ENCODE measurements at regions not wholly inside any gene's neighbourhood (a gene's known extent, or its start where the extent isn't known, plus 50 kb on each side); places are given as distances from the start of the nearest gene placed in this dataset.

DNA sequence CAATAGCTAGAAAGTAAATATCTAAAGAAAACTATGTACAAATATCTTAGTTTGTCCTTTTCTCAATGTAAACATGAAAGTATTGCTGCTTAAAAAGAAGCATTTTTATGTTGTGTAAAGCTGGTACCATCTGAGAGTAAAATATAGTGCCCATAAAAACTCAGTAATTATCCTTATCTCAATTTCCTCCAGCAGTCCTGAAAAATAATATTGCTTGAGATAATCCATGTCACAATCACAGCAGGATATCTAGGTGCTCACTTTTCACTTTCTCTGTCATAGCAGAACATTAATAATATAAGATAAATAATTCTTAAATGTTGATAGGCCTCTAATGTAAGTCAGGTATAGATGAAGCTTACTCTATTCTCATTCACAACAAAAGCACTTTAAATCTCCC, 285.5 kb downstream of the ZBBX start:
- intact Hi-C loops (cut with DNase I) = no loop called here
- H3K9me3 ChIP-seq = no peaks in the 10 kb centered on the region

DNA sequence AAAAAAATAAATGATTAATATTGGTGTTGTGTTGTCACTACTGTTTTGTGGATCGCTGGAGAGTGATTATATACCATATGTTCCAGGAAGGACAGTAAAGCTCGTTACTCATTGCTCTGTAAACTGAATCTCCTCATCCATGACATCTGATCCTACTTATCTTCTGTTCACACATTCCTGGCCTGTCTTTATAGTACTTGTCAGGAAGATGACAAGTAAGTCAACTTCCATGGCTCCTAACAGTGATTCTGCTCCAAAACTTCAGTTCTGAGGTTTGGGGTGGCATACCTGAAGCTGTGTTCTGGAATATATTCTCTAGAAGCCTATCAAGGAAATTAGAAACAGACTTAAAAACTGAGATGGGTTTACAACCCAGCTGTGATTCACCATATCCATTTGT, 288.9 kb downstream of the ZBBX start:
- intact Hi-C loops (cut with DNase I) = no loop called here
- no peaks in the 10 kb centered on the region for H3K4me1 ChIP-seq
- no peaks in the 10 kb centered on the region for H3K36me3 ChIP-seq
- H3K27me3 ChIP-seq = no peaks in the 10 kb centered on the region
- H3K9me3 ChIP-seq = no peaks in the 10 kb centered on the region
- DNase-seq = no peak
- no peak overlapping the region for H3K27ac ChIP-seq
- no peak overlapping the region for H3K4me3 ChIP-seq
- H3K9ac ChIP-seq (ENCODE audit: low read depth in 2 of 2, low read length in 2 of 2) = no peak overlapping the region
- TF ChIP-seq, protein P1, sequence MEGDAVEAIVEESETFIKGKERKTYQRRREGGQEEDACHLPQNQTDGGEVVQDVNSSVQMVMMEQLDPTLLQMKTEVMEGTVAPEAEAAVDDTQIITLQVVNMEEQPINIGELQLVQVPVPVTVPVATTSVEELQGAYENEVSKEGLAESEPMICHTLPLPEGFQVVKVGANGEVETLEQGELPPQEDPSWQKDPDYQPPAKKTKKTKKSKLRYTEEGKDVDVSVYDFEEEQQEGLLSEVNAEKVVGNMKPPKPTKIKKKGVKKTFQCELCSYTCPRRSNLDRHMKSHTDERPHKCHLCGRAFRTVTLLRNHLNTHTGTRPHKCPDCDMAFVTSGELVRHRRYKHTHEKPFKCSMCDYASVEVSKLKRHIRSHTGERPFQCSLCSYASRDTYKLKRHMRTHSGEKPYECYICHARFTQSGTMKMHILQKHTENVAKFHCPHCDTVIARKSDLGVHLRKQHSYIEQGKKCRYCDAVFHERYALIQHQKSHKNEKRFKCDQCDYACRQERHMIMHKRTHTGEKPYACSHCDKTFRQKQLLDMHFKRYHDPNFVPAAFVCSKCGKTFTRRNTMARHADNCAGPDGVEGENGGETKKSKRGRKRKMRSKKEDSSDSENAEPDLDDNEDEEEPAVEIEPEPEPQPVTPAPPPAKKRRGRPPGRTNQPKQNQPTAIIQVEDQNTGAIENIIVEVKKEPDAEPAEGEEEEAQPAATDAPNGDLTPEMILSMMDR (IDR thresholded peaks at IDR 0.05) = no peak

More for the DNA sequence above, 285.5 kb downstream of the ZBBX start:
- Histone ChIP-seq H3K27ac (no peak overlapping the region), H3K9ac (ENCODE audit: low read depth in 2 of 2, low read length in 2 of 2) (no peak overlapping the region), H3K36me3 (no peaks in the 10 kb centered on the region), H3K4me3 (no peak overlapping the region), H3K4me1 (no peaks in the 10 kb centered on the region), H3K27me3 (no peaks in the 10 kb centered on the region)
- TF ChIP-seq, protein P1 (IDR thresholded peaks at IDR 0.05) = no peak
- DNase-seq = no peak

DNA sequence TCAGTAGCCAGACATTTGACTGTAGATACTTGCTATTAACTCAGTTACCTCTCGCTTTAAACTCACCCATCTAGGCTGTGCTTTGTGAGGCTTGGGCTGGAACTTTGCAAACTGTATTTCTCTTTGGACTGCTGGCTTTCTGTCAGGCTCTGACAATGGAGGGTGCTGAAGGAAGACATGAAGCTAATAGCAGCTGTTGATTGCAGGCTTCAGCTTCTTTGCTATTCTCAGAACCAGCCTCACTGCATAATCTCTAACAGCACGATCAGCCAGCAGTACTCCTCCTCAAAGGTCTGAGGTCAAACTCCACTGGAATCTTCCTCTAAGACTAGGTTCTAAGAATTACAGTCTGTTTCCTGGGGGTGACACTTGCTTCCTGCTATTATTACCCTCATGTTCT, 295.6 kb downstream of the ZBBX start:
- H3K36me3 ChIP-seq = no peaks in the 10 kb centered on the region
- H3K27me3 ChIP-seq = no peaks in the 10 kb centered on the region
- intact Hi-C loops (cut with DNase I) = no loop called here
- no peak overlapping the region for H3K27ac ChIP-seq
- DNase-seq = no peak
- no peak overlapping the region for H3K9ac ChIP-seq (ENCODE audit: low read depth in 2 of 2, low read length in 2 of 2)
- no peak overlapping the region for H3K4me3 ChIP-seq
- H3K9me3 ChIP-seq = no peaks in the 10 kb centered on the region
- TF ChIP-seq, protein P1 (IDR thresholded peaks at IDR 0.05) = no peak
- no peaks in the 10 kb centered on the region for H3K4me1 ChIP-seq

DNA sequence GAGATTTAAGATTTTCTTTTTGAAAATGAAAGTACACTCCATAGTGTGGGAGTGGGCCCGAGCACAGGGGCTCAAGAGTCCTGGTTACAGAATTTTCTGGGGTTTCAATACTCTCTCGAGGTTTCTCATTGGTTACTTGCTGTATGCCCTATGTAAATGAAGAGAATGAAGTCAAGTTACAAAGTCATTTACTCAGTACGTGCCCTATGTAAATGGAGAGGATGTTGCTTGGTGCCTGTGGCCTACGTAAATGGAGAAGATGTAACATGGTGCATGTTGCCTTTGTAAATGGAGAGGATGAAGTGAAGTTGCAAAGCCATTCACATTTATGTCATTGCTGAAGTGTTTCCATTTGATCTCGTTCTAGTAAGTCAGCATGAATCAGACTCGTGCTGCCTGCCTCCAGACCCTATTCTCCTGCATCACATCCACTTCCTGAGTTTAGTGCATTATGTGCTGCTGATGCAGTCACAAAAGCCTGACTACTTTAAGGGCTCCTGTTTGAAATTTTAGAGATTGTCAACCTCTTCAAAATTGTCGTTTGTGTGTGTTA, 302.0 kb downstream of the ZBBX start:
- Histone ChIP-seq H3K9ac (ENCODE audit: low read depth in 2 of 2, low read length in 2 of 2) (no peak overlapping the region), H3K9me3 (no peaks in the 10 kb centered on the region), H3K27ac (no peak overlapping the region), H3K27me3 (no peaks in the 10 kb centered on the region), H3K4me3 (no peak overlapping the region), H3K4me1 (no peaks in the 10 kb centered on the region), H3K36me3 (no peaks in the 10 kb centered on the region)
- TF ChIP-seq, protein P1 (IDR thresholded peaks at IDR 0.05) = no peak
- DNase-seq = no peak
- intact Hi-C loops (cut with DNase I) = no loop called here

DNA sequence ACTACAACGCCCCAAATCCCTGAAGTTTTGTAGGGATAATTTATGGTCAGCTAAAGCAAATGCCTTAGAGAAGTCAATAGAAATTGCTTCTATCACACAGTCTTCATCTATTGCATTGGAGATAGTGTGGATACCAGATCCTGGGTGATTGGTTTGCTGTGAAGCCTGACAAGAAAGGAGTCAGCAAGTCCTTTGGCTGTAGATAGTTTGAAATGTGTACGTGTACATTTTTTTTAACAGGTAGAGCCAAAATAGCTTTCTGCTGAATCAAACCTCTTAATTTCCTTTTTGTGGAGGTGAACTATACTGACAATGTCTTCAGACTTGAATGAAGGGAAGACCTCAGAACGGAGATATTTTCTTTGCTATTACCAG, 312.3 kb downstream of the ZBBX start:
- intact Hi-C loops (cut with DNase I) = no loop called here
- no peaks in the 10 kb centered on the region for H3K36me3 ChIP-seq
- no peak for DNase-seq
- no peak overlapping the region for H3K9ac ChIP-seq (ENCODE audit: low read depth in 2 of 2, low read length in 2 of 2)
- no peaks in the 10 kb centered on the region for H3K9me3 ChIP-seq
- no peak overlapping the region for H3K27ac ChIP-seq
- H3K4me1 ChIP-seq = no peaks in the 10 kb centered on the region
- TF ChIP-seq, protein P1 (IDR thresholded peaks at IDR 0.05) = no peak
- no peak overlapping the region for H3K4me3 ChIP-seq
- no peaks in the 10 kb centered on the region for H3K27me3 ChIP-seq
